HepG2 (cell line): ENCODE measurements at regions not wholly inside any gene's neighbourhood (a gene's known extent, or its start where the extent isn't known, plus 50 kb on each side); places are given as distances from the start of the nearest gene placed in this dataset.

Experiments
- ATAC-seq: fragments of 200-7000 bp; cut with Tn5 transposase; 3 replicates; pipeline ENCODE4 v1.9.1; 2020; ENCODE audit warnings: mild to moderate bottlenecking, moderate library complexity
- BruUV-seq: library from RNA; stranded (reverse); fragments of 400-500 nt; replicated peaks from 2 replicates; lab custom pipeline; 2021; lab: Mats Ljungman, UMichigan
- CTCF ChIA-PET: fragments of 300-600 bp; formaldehyde crosslinking; extraction: SDS; loops from one replicate; lab custom pipeline; 2021; ENCODE audit warnings: low total read pairs, inconsistent platforms, low intra/inter-chr PET ratio; lab: Yijun Ruan, JAX
- POLR2A ChIA-PET: fragments of 350-600 bp; sonication (Branson Sonifier 250); formaldehyde crosslinking; loops from one replicate; lab custom pipeline; 2020; ENCODE audit warnings: antibody characterized with exemption, inconsistent platforms; lab: Yijun Ruan, JAX
- DNase-seq: peaks from one replicate; pipeline ENCODE4 v3.0.0-alpha.2; 2015; ENCODE audit warnings: low spot score
- FAIRE-seq: peaks from 3 replicates; lab custom pipeline; 2011; peaks lifted over from hg19 to GRCh38; lab: Jason Lieb, UNC
- H2AFZ ChIP-seq: one replicate; pipeline ENCODE4 v1.6.1; 2011; ENCODE audit warnings: low read length, inconsistent platforms
- H3K27ac ChIP-seq: fragments of 300-600 bp; 3 replicates; pipeline ENCODE4 v1.8.0; 2011; ENCODE audit warnings: mixed run types, mild to moderate bottlenecking, mixed read lengths, low read length, inconsistent platforms; ENCODE audit not compliant: insufficient read depth; ENCODE audit errors: extremely low read length
- H3K27me3 ChIP-seq, 2 experiments: fragments of 200-600 bp in 1 of 2; 2 replicates in 1 of 2; 3 replicates in 1 of 2; pipeline versions ENCODE4 v1.6.0 to v1.8.0; 2011; ENCODE audit warnings: low read length in 2 of 2, mild to moderate bottlenecking in 2 of 2, moderate library complexity in 2 of 2, inconsistent platforms in 1 of 2; ENCODE audit not compliant: insufficient read depth in 2 of 2, control insufficient read depth in 1 of 2
- H3K36me3 ChIP-seq, 2 experiments: fragments of 200-600 bp in 1 of 2; replicated peaks in 1 of 2; 2 replicates in 1 of 2; 3 replicates in 1 of 2; pipeline versions ENCODE4 v1.5.1 to v1.8.0; 2011; ENCODE audit warnings: low read length in 2 of 2, inconsistent platforms in 1 of 2; ENCODE audit not compliant: insufficient read depth in 2 of 2, control insufficient read depth in 1 of 2
- H3K4me1 ChIP-seq: 2 replicates; pipeline ENCODE4 v1.5.1; 2012; ENCODE audit warnings: low read length, inconsistent platforms; ENCODE audit not compliant: insufficient read depth
- H3K4me2 ChIP-seq: 2 replicates; pipeline ENCODE4 v1.6.0; 2011; ENCODE audit warnings: low read depth, low read length, inconsistent platforms
- H3K4me3 ChIP-seq, 3 experiments: fragments of 200-600 bp in 1 of 3; sonication (generic), shearing (Covaris generic) in 1 of 3; replicated peaks in 1 of 3; 2 replicates each; pipeline ENCODE4 v1.5.1; 2011 to 2016; ENCODE audit warnings: low read length in 3 of 3, inconsistent platforms in 2 of 3, low read depth in 2 of 3, mild to moderate bottlenecking in 2 of 3, control low read depth in 1 of 3, mixed read lengths in 1 of 3; ENCODE audit not compliant: insufficient read depth in 1 of 3
- H3K79me2 ChIP-seq: one replicate; pipeline ENCODE4 v1.6.1; 2011; ENCODE audit warnings: low read length, inconsistent platforms; ENCODE audit not compliant: insufficient read depth
- H3K9ac ChIP-seq: 2 replicates; pipeline ENCODE4 v1.6.0; 2011; ENCODE audit warnings: mild to moderate bottlenecking, low read depth, low read length, inconsistent platforms; ENCODE audit not compliant: insufficient read depth
- H3K9me3 ChIP-seq: 2 replicates; pipeline ENCODE4 v1.5.1; 2012; ENCODE audit warnings: mild to moderate bottlenecking, low read length
- H4K20me1 ChIP-seq: 2 replicates; pipeline ENCODE4 v1.6.0; 2011; ENCODE audit warnings: inconsistent platforms, mild to moderate bottlenecking, low read length, moderate library complexity; ENCODE audit not compliant: insufficient read depth
- ELF1 ChIP-seq: sonication (generic); formaldehyde crosslinking; IDR thresholded peaks from 2 replicates; pipeline ENCODE4 v1.4.0; 2020; ENCODE audit warnings: missing genetic modification reagents
- GABPA ChIP-seq, 2 experiments: IDR thresholded peaks; 2 replicates each; pipeline ENCODE4 v1.6.1; 2011 to 2016; ENCODE audit warnings: low read depth in 2 of 2, low read length in 1 of 2, missing biosample characterization in 1 of 2, missing genetic modification characterization in 1 of 2
- NFYB ChIP-seq: sonication (generic); formaldehyde crosslinking; IDR thresholded peaks from 2 replicates; pipeline ENCODE4 v1.4.0; 2020; ENCODE audit warnings: missing genetic modification reagents
- SRSF9 ChIP-seq: fragments of 200-400 bp; formaldehyde crosslinking; IDR thresholded peaks from 2 replicates; pipeline ENCODE4 v1.6.1; 2018; ENCODE audit warnings: borderline replicate concordance, mild to moderate bottlenecking, low read depth, low read length; ENCODE audit not compliant: insufficient read depth, poor library complexity, severe bottlenecking
- ZNF235 ChIP-seq: sonication (generic); formaldehyde crosslinking; IDR thresholded peaks from 2 replicates; pipeline ENCODE4 v1.8.1; 2023; ENCODE audit warnings: mild to moderate bottlenecking, missing genetic modification reagents, borderline replicate concordance
- ZNF552 ChIP-seq: sonication (generic); formaldehyde crosslinking; IDR thresholded peaks from 2 replicates; pipeline ENCODE4 v1.9.0; 2022; ENCODE audit warnings: missing genetic modification reagents, mild to moderate bottlenecking, borderline replicate concordance
- ZNF644 ChIP-seq: IDR thresholded peaks from 2 replicates; pipeline ENCODE4 v1.6.1; 2016; ENCODE audit warnings: low read depth
- ZNF737 ChIP-seq: sonication (generic); formaldehyde crosslinking; IDR thresholded peaks from 2 replicates; pipeline ENCODE4 v1.5.0; 2020; ENCODE audit warnings: missing genetic modification reagents, mild to moderate bottlenecking, borderline replicate concordance
- ZNF75D ChIP-seq: sonication (generic); formaldehyde crosslinking; IDR thresholded peaks from 2 replicates; pipeline ENCODE4 v1.8.1; 2023; ENCODE audit warnings: missing genetic modification reagents, mild to moderate bottlenecking, borderline replicate concordance
- ZNF883 ChIP-seq: sonication (generic); formaldehyde crosslinking; IDR thresholded peaks from 2 replicates; pipeline ENCODE4 v1.5.1; 2020; ENCODE audit warnings: mild to moderate bottlenecking, missing genetic modification reagents; ENCODE audit errors: not compliant biosample characterization
- WGBS: methylation state at CpG from one replicate; pipeline ENCODE4 v1.1.6; 2017; ENCODE audit warnings: low lambda C conversion rate; 5-methylcytosine and 5-hydroxymethylcytosine counted together
- in situ Hi-C: cut with HindIII; loops from 2 replicates; pipeline ENCODE4 v1.10.0; 2017; ENCODE audit warnings: low pct_unique_long_range_greater_than_20kb; ENCODE audit not compliant: extremely low pct_ligation_motif_present
- intact Hi-C: fragments of 100-400 bp; cut with micrococcal nuclease; formaldehyde crosslinking; loops from one replicate; pipeline ENCODE4 v1.10.0; 2022; ENCODE audit not compliant: unreplicated experiment
- TF ChIP-seq, protein P1 (sequence below): sonication (generic); formaldehyde crosslinking; IDR thresholded peaks from 2 replicates; pipeline ENCODE4 v1.5.0; 2020; ENCODE audit warnings: missing genetic modification reagents, mild to moderate bottlenecking, borderline replicate concordance

DNA sequence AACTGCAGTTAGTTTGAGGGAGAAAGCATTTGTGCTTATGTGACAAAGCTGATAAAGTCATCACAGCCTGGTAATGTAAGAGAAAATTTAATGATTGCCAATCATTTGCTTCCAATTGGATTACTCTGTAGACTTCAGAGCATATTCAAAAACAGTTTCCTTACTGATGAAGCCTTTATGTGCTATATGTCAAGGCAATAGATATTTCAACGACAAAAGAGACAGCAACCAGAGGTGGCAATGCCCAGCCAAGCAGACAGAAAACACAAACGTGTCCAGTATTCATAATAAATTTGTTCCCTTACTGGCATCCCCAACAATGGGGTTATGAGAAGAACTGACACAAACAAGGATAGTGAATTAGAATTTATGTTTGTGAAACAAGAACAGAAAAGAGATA, 1840.3 kb upstream of the PCDH7 start:
- Histone ChIP-seq H2AFZ (no peak overlapping the region), H3K9ac (no peak overlapping the region), H3K9me3 (peaks cover 71% of the 10 kb centered on the region), H3K4me1 (no peaks in the 10 kb centered on the region), H3K36me3 (no peaks in the 10 kb centered on the region), H4K20me1 (no peaks in the 10 kb centered on the region), H3K27ac (no peak overlapping the region), H3K79me2 (no peaks in the 10 kb centered on the region), H3K4me2 (no peak overlapping the region), H3K4me3 (no peak overlapping the region), H3K27me3 (no peaks in the 10 kb centered on the region)
- FAIRE-seq = no peak
- in situ Hi-C loops = no loop called here
- TF ChIP-seq ZNF883 (CRISPR knock-in tag) (no peak), SRSF9 (no peak), ELF1 (CRISPR knock-in tag) (no peak), GABPA (IDR thresholded peaks at IDR 0.05; ENCODE audit: low read depth, low read length) (no peak), GABPA (CRISPR knock-in tag; IDR thresholded peaks at IDR 0.05; ENCODE audit: low read depth) (no peak), ZNF737 (CRISPR knock-in tag) (no peak), NFYB (CRISPR knock-in tag) (no peak), ZNF75D (CRISPR knock-in tag) (no peak), ZNF552 (CRISPR knock-in tag) (no peak), ZNF235 (CRISPR knock-in tag) (no peak), ZNF644 (CRISPR knock-in tag) (no peak)
- TF ChIP-seq, protein P1, sequence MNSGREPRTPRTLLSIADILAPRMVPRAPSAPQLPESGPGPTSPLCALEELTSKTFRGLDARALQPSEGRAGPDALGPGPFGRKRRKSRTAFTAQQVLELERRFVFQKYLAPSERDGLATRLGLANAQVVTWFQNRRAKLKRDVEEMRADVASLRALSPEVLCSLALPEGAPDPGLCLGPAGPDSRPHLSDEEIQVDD = no peak
- CTCF ChIA-PET = no interaction called here
- DNase-seq = no peak
- POLR2A ChIA-PET = no interaction called here
- intact Hi-C loops = no loop called here
- no peak for ATAC-seq
- 3% methylated on average over 2 of the region's 2 CpGs for WGBS
- no TSS peak for BruUV-seq
